PC-9 (cell line): ENCODE measurements at regions not wholly inside any gene's neighbourhood (a gene's known extent, or its start where the extent isn't known, plus 50 kb on each side); places are given as distances from the start of the nearest gene placed in this dataset.

ENCODE experiments used
- EZH2 ChIP-seq: fragments of 200-600 bp; sonication (generic); IDR thresholded peaks from 2 replicates; pipeline ENCODE4 v1.8.0; 2017; ENCODE audit warnings: antibody characterized with exemption, low read depth
- TF ChIP-seq, protein P1 (sequence below): fragments of 200-600 bp; sonication (generic); conservative IDR thresholded peaks from 2 replicates; pipeline ENCODE4 v1.6.1; 2017; ENCODE audit warnings: mixed run types, antibody characterized with exemption, mild to moderate bottlenecking, moderate library complexity

DNA sequence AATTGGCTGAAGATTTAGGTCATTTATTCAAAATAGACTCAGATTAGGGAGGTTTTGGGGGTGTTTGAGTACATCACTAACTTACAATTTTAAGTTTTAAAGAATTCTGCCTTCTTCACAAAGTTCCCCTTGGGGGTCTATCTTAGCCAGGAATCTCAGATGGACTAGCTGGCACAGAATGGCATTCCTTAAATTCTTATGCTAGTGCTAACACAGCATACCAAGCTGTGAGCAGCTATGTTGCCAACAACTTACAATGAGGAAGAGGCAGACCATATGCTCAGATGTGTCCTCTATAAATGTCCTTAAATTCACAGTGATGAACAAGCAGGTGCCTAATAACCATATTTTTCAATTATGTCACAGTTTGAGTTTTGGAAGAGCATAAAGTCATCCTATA, 60.9 kb upstream of the NPHP3 start:
- TF ChIP-seq, protein P1, sequence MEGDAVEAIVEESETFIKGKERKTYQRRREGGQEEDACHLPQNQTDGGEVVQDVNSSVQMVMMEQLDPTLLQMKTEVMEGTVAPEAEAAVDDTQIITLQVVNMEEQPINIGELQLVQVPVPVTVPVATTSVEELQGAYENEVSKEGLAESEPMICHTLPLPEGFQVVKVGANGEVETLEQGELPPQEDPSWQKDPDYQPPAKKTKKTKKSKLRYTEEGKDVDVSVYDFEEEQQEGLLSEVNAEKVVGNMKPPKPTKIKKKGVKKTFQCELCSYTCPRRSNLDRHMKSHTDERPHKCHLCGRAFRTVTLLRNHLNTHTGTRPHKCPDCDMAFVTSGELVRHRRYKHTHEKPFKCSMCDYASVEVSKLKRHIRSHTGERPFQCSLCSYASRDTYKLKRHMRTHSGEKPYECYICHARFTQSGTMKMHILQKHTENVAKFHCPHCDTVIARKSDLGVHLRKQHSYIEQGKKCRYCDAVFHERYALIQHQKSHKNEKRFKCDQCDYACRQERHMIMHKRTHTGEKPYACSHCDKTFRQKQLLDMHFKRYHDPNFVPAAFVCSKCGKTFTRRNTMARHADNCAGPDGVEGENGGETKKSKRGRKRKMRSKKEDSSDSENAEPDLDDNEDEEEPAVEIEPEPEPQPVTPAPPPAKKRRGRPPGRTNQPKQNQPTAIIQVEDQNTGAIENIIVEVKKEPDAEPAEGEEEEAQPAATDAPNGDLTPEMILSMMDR, result no peak
- no peak for TF ChIP-seq EZH2
